Putamen (tissue), 1 donor: ENCODE measurements at regions not wholly inside any gene's neighbourhood (a gene's known extent, or its start where the extent isn't known, plus 50 kb on each side); places are given as distances from the start of the nearest gene placed in this dataset.
A peak's percentile ranks its signal among the peaks of the same experiment; 100 is the strongest.

Experiments used
- DNase-seq: peaks from one replicate; pipeline ENCODE4 v3.0.0-alpha.2; 2016; ENCODE audit warnings: low spot score

DNA sequence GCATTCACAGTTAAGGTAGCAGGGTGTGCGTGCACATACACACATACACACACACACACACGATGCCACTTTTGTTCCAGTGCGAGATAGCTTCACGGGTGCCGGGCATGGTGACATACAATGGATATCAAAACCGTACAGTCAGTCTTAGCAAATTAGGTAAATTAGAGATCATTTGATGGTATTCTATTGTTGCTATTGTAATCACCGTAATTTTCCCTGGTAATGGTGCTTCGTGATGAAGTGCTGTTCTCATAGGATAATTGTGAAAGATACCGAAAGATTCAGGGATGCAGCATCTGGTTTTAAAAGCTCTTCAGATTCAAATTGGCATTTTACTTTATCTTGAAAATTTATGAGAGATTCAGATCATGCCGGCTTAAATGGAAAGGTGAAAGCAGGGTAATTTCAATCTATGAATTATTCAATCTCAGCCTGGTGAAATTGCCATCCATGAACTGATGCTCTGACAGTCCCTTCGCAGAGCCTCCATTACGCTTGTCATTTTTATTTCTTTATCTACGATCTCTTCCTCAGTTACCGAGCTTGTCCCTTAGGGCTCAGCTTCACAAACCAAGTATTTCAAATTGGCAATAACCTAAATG is 71.3 kb upstream of the SOX4 start:
- DNase-seq, result no peak

- DNase-seq, result peak; percentile 34
Observed at GRCh38 chr6:21522797-21523456, 70.6 kb upstream of the SOX4 start.

GRCh38 chr6:21523652-21524051 is 69.9 kb upstream of the SOX4 start:
- peak; percentile 40 for DNase-seq

DNA sequence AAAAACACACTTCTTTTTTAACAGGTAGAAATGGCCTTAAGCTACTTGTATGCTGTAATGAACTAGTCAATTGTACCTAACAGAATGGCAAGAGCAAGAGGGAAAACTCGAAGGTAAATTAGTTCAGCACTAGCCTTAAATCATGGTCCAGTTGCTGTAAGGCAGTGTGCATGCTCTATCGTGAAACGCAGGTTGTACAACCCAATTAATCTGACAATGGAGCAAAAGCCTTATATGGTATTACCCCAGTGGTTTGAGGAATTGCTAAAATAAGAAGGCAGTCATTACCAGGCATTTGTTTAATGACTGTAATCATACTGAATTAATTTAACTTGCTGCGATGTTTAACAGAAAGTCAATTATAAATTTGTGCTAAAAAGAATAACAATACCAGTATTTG is 69.3 kb upstream of the SOX4 start:
- DNase-seq, result no peak

DNA sequence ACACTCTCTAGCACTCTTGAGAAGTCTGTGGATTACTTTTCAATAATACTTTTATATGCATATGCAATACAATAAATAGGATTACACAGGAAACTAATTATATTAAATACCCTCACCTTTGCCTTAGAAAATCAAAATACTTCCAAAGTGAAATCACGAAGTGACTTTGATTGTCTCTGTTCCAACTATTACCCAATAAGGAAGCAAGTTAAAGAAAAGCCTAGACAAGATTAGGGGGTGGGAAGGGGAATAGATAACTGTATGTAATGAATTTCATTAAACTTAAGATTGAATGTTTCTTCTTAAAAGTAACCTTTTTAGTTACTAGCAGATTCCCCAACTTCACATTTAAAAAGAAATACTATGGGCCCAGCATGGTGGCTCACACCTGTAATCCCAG is 66.6 kb upstream of the SOX4 start:
- no peak for DNase-seq

- DNase-seq, result no peak
Observed at GRCh38 chr6:21527731-21528130, 65.8 kb upstream of the SOX4 start.

DNA sequence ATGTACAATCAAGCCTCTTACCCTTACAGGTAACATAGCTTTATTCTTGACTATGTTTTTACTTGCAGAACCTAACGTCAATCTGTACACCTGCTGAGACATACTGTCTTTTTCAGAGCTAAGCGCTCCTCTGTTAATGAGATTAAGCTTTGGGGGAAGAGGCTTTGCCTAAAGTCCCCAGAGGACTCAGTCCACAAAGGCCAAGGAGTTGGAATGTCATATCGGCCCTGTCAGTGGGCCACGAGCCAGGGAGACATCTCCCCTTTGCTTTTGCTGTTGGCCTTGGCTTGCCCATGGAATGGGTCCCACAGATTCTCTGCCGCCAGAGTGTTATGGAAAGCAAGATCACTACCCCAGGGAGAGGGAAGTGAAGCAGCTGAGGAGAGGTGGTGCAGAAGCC is 64.1 kb upstream of the SOX4 start:
- DNase-seq, result no peak

DNA sequence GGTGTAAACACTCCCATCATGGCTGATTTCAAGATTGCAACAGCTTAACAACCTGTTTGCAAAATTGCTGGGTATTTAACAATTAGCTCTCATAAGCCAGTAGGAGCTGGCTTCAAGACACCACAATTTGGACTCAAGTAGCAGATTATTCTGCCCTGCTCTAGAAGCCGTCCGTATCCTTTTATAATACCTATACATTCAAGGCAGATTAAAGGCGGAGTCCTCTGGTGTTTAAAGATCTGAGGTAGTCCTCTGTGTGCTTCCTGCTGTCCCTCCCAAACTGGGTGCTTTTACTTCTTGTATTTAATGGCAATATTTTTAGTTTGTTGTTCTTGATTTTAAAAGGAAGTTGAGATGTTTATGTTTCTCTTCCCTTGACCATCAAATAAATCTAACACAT is 62.2 kb upstream of the SOX4 start:
- no peak for DNase-seq

- no peak for DNase-seq
Observed at GRCh38 chr6:21533678-21534077, 59.9 kb upstream of the SOX4 start.

- DNase-seq, result no peak
Observed at GRCh38 chr6:21536280-21536766, 57.2 kb upstream of the SOX4 start.

- no peak for DNase-seq
Observed at GRCh38 chr6:21537637-21538036, 55.9 kb upstream of the SOX4 start.

DNA sequence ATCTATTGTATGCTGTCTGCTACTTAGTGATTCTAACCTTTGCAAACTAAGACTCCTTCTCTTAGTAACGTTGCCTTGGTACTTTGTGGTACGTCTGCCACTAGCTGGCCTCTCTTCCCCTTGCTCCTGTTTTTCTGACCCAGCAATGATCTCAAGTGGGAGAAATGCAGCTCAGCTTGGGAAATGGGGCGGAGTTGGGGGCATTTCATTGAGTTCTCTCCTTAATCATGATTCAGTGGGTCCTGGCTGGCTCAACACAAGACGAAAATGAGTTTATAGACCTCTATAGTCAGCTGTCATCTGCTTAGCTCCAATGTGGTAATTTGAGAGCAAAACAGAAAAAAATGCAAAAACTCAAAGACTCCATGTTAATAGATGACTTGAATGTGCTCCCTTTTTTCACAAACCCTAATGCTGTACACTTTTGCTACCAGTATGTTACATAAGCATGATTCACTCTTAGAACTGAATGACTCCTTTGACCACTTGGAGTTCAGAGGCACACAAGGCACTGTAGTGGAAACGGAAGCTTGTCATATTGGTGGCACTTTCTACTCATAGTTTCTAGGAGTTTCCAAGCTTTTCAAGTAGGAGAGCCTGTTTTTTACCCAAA is 55.3 kb upstream of the SOX4 start:
- DNase-seq, result no peak

DNA sequence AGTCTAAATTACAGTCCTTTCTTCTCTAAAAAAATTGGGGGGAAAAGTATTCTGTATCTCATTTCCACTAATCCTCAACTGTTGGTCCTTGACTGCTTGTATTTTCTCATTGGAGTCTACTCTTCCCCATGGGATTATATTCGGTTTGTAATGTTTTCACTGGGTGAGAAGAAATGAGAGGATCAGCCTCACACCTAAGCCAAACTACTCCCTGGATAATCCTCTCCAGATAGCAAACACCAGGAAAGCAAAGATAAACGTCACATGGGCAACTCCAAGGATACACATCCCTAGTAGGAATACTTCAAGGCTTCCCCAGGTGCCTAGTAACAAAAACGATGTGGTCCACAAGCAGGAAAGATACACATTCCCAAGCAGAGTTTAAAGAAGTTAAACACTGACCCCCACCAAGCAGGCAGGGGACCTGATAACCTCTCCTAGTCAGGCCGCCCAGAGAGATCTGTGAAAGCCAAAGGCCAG is 53.9 kb upstream of the SOX4 start:
- no peak for DNase-seq
